Ovary (tissue), 7 donors: ENCODE measurements at regions not wholly inside any gene's neighbourhood (a gene's known extent, or its start where the extent isn't known, plus 50 kb on each side); places are given as distances from the start of the nearest gene placed in this dataset.

Source experiments
- DNase-seq, 5 donors: peaks; one replicate each; pipeline ENCODE4 v3.0.0-alpha.2; 2019 to 2020
- H3K27ac ChIP-seq, 2 donors: fragments of 200-600 bp; one replicate each; pipeline versions ENCODE4 v1.5.1 to v1.8.0; 2019 to 2022
- H3K27me3 ChIP-seq: fragments of 200-600 bp; one replicate; pipeline ENCODE4 v1.8.0; 2022
- H3K36me3 ChIP-seq: fragments of 200-600 bp; sonication (generic); one replicate; pipeline ENCODE4 v1.5.1; 2019
- H3K4me1 ChIP-seq: one replicate; pipeline ENCODE4 v1.8.1; 2013; ENCODE audit warnings: mild to moderate bottlenecking, moderate library complexity; ENCODE audit not compliant: insufficient read depth
- H3K4me3 ChIP-seq: fragments of 200-600 bp; sonication (generic); one replicate; pipeline ENCODE4 v1.5.1; 2017
- H3K9me3 ChIP-seq, 2 donors: fragments of 200-600 bp in 1 of 2; sonication (generic) in 1 of 2; one replicate each; pipeline versions ENCODE4 v1.5.1 to v1.8.1; 2013 to 2019; ENCODE audit warnings: mild to moderate bottlenecking in 1 of 2, moderate library complexity in 1 of 2
- EP300 ChIP-seq: sonication (generic); formaldehyde crosslinking; IDR thresholded peaks from one replicate; pipeline ENCODE4 v1.6.1; 2017; ENCODE audit warnings: antibody characterized with exemption
- POLR2A ChIP-seq: fragments of 450-650 bp; IDR thresholded peaks from one replicate; pipeline ENCODE4 v1.6.1; 2017; ENCODE audit warnings: antibody characterized with exemption, mild to moderate bottlenecking, moderate library complexity
- WGBS, 3 donors: extraction: QIAGEN DNeasy Blood & Tissue Kit in 1 of 3; methylation state at CpG; one replicate each; pipeline versions ENCODE4 v1.1.5 to v1.1.7; 2013 to 2017; 5-methylcytosine and 5-hydroxymethylcytosine counted together
- intact Hi-C, 4 donors: fragments of 100-400 bp; cut with DNase I; formaldehyde crosslinking; loops; one replicate each; pipeline versions ENCODE4 v1.11.0 to v1.15.1; 2022 to 2023
- TF ChIP-seq, protein P1 (sequence below), 3 donors: fragments of 450-650 bp in 2 of 3; fragments of 200-600 bp in 1 of 3; IDR thresholded peaks; one replicate each; pipeline versions ENCODE4 v1.5.1 to v1.8.0; 2016 to 2022; ENCODE audit warnings: antibody characterized with exemption in 3 of 3, mild to moderate bottlenecking in 1 of 3
- donor health status: DM: no; HTN: no; CAD: no; lungs with moderate emphysema.
- donor health status: DM: no; HTN: no; CAD: no.
- donor health status: Bipolar disorder and iron deficiency.
- donor health status: DM: no; HTN: no; CAD: no.
- donor health status: DM: yes; HTN: yes; CAD: no.

DNA sequence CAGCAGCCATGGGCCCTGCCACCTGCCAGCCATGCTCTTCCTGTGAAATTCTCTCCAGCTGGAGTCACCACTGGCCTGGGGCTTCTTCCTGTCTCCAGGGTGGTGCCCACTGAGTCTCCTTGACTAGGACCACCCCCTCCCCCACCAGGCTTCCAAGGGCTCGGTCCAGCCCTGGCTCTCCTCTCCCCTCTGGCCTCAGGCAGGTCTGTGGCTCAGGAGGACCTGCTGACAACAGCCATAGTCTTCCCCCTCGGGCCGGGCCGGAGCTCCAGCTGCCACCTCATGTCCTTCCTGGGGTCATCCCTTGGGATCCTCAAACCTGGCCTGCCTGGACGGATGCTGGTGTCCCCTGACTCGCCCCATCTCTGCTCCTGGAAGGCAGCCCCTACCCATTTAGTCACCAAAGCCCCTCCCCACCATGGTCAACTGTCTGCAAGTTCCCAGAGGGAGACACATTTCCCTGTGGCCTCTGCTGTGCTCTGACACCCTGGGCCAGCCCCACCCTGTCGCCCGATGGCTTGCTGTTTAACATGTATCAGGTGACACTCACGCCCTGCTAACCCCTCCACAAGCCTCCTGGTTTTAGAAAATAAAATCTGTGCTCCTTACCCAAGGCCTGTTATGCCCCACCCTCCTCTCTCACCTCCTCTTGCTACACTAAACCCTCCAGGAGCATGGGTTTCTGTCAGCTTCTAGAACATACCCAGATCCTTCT, 186.2 kb downstream of the RBFOX3 start:
- H3K9me3 ChIP-seq, result no peaks in the 10 kb centered on the region
- intact Hi-C loops, result no loop called here
- no peak for TF ChIP-seq EP300
- no peak for TF ChIP-seq POLR2A
- TF ChIP-seq, protein P1, sequence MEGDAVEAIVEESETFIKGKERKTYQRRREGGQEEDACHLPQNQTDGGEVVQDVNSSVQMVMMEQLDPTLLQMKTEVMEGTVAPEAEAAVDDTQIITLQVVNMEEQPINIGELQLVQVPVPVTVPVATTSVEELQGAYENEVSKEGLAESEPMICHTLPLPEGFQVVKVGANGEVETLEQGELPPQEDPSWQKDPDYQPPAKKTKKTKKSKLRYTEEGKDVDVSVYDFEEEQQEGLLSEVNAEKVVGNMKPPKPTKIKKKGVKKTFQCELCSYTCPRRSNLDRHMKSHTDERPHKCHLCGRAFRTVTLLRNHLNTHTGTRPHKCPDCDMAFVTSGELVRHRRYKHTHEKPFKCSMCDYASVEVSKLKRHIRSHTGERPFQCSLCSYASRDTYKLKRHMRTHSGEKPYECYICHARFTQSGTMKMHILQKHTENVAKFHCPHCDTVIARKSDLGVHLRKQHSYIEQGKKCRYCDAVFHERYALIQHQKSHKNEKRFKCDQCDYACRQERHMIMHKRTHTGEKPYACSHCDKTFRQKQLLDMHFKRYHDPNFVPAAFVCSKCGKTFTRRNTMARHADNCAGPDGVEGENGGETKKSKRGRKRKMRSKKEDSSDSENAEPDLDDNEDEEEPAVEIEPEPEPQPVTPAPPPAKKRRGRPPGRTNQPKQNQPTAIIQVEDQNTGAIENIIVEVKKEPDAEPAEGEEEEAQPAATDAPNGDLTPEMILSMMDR (IDR thresholded peaks at IDR 0.05), result no peak
- 60 to 82% (median 72%) methylated on average over 9 of the region's 9 CpGs for WGBS, 3 donors
- no peak for DNase-seq
- no peaks in the 10 kb centered on the region for H3K36me3 ChIP-seq
- H3K4me3 ChIP-seq, result no peak overlapping the region
- H3K27ac ChIP-seq, result no peak overlapping the region
- no peaks in the 10 kb centered on the region for H3K27me3 ChIP-seq
- peaks cover 3% of the 10 kb centered on the region for H3K4me1 ChIP-seq

DNA sequence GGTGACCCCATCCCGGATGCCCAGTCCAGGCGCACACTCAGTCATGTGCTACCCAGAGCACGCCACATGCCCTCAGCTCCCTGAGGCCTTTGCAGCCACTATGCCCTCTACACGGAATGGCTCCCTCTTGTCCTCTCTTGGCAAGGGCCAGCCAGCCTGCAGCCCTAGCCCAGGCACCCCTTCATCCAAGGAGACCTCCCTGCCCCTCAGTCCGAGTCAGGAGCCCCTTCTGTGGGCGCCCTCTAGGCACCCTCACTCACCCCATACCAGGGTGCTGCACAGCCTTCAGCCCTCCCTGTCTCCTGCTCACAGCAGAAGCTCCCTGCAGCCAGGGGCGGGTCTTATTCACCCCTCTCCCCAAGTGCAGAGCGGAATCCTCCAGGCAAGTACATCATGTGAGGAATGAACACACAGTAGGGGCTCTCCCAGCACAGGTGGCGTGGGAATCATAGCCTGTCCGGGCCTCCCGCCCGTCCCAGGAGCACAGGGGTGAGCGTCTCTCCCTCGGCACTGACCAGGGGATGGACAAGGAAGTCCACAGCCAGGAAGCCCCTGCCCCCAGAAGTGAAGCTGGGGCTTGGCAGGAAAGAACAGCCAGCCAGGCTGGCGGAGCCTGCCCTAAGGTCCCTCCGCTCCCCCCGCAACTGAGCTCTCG, 186.9 kb downstream of the RBFOX3 start:
- DNase-seq, result no peak
- Histone ChIP-seq H3K4me1 (peaks cover 3% of the 10 kb centered on the region), H3K27me3 (no peaks in the 10 kb centered on the region), H3K36me3 (no peaks in the 10 kb centered on the region), H3K27ac (no peak overlapping the region), H3K9me3 (no peaks in the 10 kb centered on the region), H3K4me3 (no peak overlapping the region)
- intact Hi-C loops, result no loop called here
- WGBS, 3 donors, result 78 to 87% (median 82%) methylated on average over 18 of the region's 18 CpGs
- TF ChIP-seq EP300, result no peak
- TF ChIP-seq, protein P1 (IDR thresholded peaks at IDR 0.05), result no peak
- TF ChIP-seq POLR2A, result no peak

DNA sequence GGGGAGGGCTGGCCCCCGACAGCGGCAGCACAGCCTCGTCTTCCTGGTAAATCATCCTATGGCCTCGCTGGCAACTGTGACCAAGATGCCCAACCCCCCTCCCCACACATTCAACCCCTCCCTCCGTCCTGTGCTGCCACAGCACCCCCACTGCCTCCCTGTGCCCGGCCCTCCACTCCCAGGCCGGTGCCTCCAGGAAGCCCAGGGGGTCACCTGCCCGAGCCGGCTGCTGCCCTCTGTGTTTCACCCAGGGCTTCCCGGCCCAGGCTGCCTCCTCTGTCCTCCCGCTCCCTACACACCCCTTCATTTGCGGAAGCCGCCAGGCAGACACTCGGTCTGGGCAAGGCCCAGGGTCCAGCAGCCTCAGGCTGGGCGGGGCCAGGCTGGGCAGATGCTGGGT, 188.6 kb downstream of the RBFOX3 start:
- Histone ChIP-seq H3K27me3 (no peaks in the 10 kb centered on the region), H3K27ac (no peak overlapping the region)
- WGBS, 3 donors, result 62 to 80% (median 72%) methylated on average over 15 of the region's 15 CpGs

DNA sequence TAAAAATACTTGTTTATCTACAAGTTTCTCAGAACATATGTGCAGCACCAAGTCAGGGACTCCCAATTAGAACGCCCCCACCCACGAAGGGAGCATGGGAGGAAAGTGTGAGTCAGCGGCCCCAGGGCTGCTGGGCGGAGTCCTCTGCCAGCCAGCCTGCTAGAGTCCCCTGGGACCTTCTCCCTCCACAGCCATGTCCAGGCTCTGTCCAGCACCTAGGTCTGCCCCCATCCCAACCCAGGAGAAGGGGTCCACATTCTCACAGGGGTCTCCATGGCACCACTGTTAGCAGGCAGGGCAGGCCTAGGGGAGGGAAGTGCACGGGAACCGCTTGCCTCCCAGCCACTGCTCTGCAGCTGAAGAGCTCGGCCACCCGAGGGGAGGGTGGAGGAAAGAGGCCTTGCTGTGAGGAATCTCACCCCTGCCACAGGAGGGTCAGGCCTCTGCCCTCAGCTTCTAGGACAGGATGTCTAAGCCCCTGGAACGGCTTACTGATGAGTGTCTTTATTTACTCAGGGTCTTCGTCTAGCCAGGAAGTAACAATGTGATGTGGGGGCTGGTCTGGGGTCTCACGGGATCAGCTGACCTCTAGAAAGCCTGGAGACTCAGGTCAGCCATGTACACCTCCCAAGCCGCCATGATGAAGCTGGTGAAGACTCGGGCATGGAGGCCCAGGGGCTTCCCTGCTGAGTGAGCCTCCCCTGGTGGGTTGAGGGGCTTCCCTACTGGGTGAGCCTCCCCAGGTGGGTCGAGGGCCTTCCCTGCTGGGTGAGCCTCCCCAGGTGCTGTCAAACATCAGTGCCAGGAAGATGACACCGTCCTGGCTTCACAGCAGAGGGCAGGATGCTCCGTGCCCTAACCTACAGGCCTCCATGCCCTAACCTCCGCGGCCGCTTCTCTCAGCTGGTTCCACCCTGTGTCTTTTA, 190.3 kb downstream of the RBFOX3 start:
- intact Hi-C loops, result no loop called here
- Histone ChIP-seq H3K36me3 (no peaks in the 10 kb centered on the region), H3K27me3 (no peaks in the 10 kb centered on the region), H3K27ac (no peak overlapping the region), H3K9me3 (no peaks in the 10 kb centered on the region), H3K4me3 (no peak overlapping the region), H3K4me1 (peaks cover 3% of the 10 kb centered on the region)
- 52 to 60% (median 53%) methylated on average over 19 of the region's 19 CpGs for WGBS, 3 donors
- TF ChIP-seq POLR2A, result no peak
- no peak for TF ChIP-seq EP300
- TF ChIP-seq, protein P1 (IDR thresholded peaks at IDR 0.05), result no peak
- DNase-seq, result no peak

More for the DNA sequence above, 188.6 kb downstream of the RBFOX3 start:
- peaks cover 3% of the 10 kb centered on the region for H3K4me1 ChIP-seq
- no peak overlapping the region for H3K4me3 ChIP-seq
- intact Hi-C loops, result no loop called here
- TF ChIP-seq EP300, result no peak
- TF ChIP-seq POLR2A, result no peak
- TF ChIP-seq, protein P1 (IDR thresholded peaks at IDR 0.05), result no peak
- no peak for DNase-seq
- H3K9me3 ChIP-seq, result no peaks in the 10 kb centered on the region
- H3K36me3 ChIP-seq, result no peaks in the 10 kb centered on the region
